ENCODE measurements at regions not wholly inside any gene's neighbourhood (a gene's known extent, or its start where the extent isn't known, plus 50 kb on each side); places are given as distances from the start of the nearest gene placed in this dataset.
"Not testable (repeated sequence)": the region's sequence is repeated elsewhere in the genome, so short reads cannot be mapped to it uniquely, and the experiment has no call there.

GRCh38 chr2:39584283-39584965 lies 81.3 kb upstream of the TMEM178A start:
- Histone ChIP-seq H3K4me1 (no peaks in the 10 kb centered on the region), H3K27ac (no peak overlapping the region), H3K27me3 (ENCODE audit: control insufficient read depth, insufficient read depth, low read length) (no peaks in the 10 kb centered on the region), H3K4me2 (ENCODE audit: low read length) (no peak overlapping the region), H3K36me3 (ENCODE audit: control insufficient read depth, insufficient read depth, low read length) (no peaks in the 10 kb centered on the region), H3K9ac (no peak overlapping the region), H3K4me3 (ENCODE audit: low read depth, low read length) (no peak overlapping the region), H3K79me2 (no peaks in the 10 kb centered on the region), H2AFZ (no peak overlapping the region), H3K9me3 (ENCODE audit: control insufficient read depth, low read length) (no peaks in the 10 kb centered on the region)
- TF ChIP-seq CTCF (IDR thresholded peaks at IDR 0.05) = no peak

GRCh38 chr2:39585531-39585930 lies 80.2 kb upstream of the TMEM178A start:
- H3K4me1 ChIP-seq; H3K79me2 ChIP-seq; H3K4me3 ChIP-seq (ENCODE audit: low read depth, low read length); H3K27me3 ChIP-seq (ENCODE audit: control insufficient read depth, insufficient read depth, low read length); H3K36me3 ChIP-seq (ENCODE audit: control insufficient read depth, insufficient read depth, low read length); H3K9ac ChIP-seq; H2AFZ ChIP-seq; H3K4me2 ChIP-seq (ENCODE audit: low read length); H3K27ac ChIP-seq; H3K9me3 ChIP-seq (ENCODE audit: control insufficient read depth, low read length): not testable (repeated sequence)

GRCh38 chr2:39587168-39587567 lies 78.5 kb upstream of the TMEM178A start:
- H3K9me3 ChIP-seq (ENCODE audit: control insufficient read depth, low read length) = no peaks in the 10 kb centered on the region

GRCh38 chr2:39587641-39588040 lies 78.1 kb upstream of the TMEM178A start:
- Histone ChIP-seq H3K4me2 (ENCODE audit: low read length) (no peak overlapping the region), H3K27me3 (ENCODE audit: control insufficient read depth, insufficient read depth, low read length) (no peaks in the 10 kb centered on the region)

More at GRCh38 chr2:39587168-39587567, 78.5 kb upstream of the TMEM178A start:
- Histone ChIP-seq H3K4me2 (ENCODE audit: low read length) (no peak overlapping the region), H3K36me3 (ENCODE audit: control insufficient read depth, insufficient read depth, low read length) (no peaks in the 10 kb centered on the region), H3K27me3 (ENCODE audit: control insufficient read depth, insufficient read depth, low read length) (no peaks in the 10 kb centered on the region), H3K4me1 (no peaks in the 10 kb centered on the region), H3K27ac (no peak overlapping the region), H3K9ac (no peak overlapping the region), H3K4me3 (ENCODE audit: low read depth, low read length) (no peak overlapping the region), H3K79me2 (no peaks in the 10 kb centered on the region), H2AFZ (no peak overlapping the region)
- TF ChIP-seq CTCF (IDR thresholded peaks at IDR 0.05) = no peak

More at GRCh38 chr2:39587641-39588040, 78.1 kb upstream of the TMEM178A start:
- Histone ChIP-seq H3K4me1 (no peaks in the 10 kb centered on the region), H3K27ac (no peak overlapping the region), H3K9me3 (ENCODE audit: control insufficient read depth, low read length) (no peaks in the 10 kb centered on the region), H3K9ac (no peak overlapping the region), H3K4me3 (ENCODE audit: low read depth, low read length) (no peak overlapping the region), H3K79me2 (no peaks in the 10 kb centered on the region), H2AFZ (no peak overlapping the region), H3K36me3 (ENCODE audit: control insufficient read depth, insufficient read depth, low read length) (no peaks in the 10 kb centered on the region)
- no peak for TF ChIP-seq CTCF (IDR thresholded peaks at IDR 0.05)
